ENCODE measurements at regions not wholly inside any gene's neighbourhood (a gene's known extent, or its start where the extent isn't known, plus 50 kb on each side); places are given as distances from the start of the nearest gene placed in this dataset.

- Histone ChIP-seq H3K27ac (ENCODE audit: low read depth, low read length, poor library complexity, severe bottlenecking) (no peak overlapping the region), H3K36me3 (ENCODE audit: insufficient read depth, low read length, poor library complexity, severe bottlenecking) (no peaks in the 10 kb centered on the region), H3K4me1 (ENCODE audit: insufficient read depth, low read length, poor library complexity, severe bottlenecking) (peaks cover 5% of the 10 kb centered on the region), H3K9me3 (ENCODE audit: low read depth, low read length, poor library complexity, severe bottlenecking) (no peaks in the 10 kb centered on the region), H3K4me3 (ENCODE audit: low read depth, low read length, poor library complexity, severe bottlenecking) (no peak overlapping the region), H3K27me3 (replicated peaks; ENCODE audit: insufficient read depth, low read depth, low read length, poor library complexity) (no peaks in the 10 kb centered on the region)
- ChIA-PET POLR2A (ENCODE audit: low non-redundant PET) (no interaction called here), CTCF (no interaction called here)
- no peak for DNase-seq (ENCODE audit: low spot score)
- TF ChIP-seq EZH2 (IDR thresholded peaks at IDR 0.05; ENCODE audit: borderline replicate concordance, low read depth, low read length, poor library complexity, severe bottlenecking) (no peak), CTCF (conservative IDR thresholded peaks at IDR 0.05; ENCODE audit: low read depth, low read length) (no peak)
- no TSS peak for BruUV-seq (replicated peaks)
- intact Hi-C loops (cut with micrococcal nuclease; ENCODE audit: unreplicated experiment): loop anchor here (10.0 kb wide), 1 partner anchor 1140 kb away; the partner anchor contains the start of gene ASMTL
Observed at GRCh38 chrX:2594491-2594890, 93.7 kb upstream of the DHRSX start.

GRCh38 chrX:2592279-2592678 is 91.5 kb upstream of the DHRSX start:
- intact Hi-C loops (cut with micrococcal nuclease; ENCODE audit: unreplicated experiment): loop anchor here (10.0 kb wide), 1 partner anchor 1137 kb away; the partner anchor contains the start of gene ASMTL
- ChIA-PET CTCF (no interaction called here), POLR2A (ENCODE audit: low non-redundant PET) (no interaction called here)
- Histone ChIP-seq H3K36me3 (ENCODE audit: insufficient read depth, low read length, poor library complexity, severe bottlenecking) (no peaks in the 10 kb centered on the region), H3K4me1 (ENCODE audit: insufficient read depth, low read length, poor library complexity, severe bottlenecking) (peaks cover 5% of the 10 kb centered on the region), H3K27ac (ENCODE audit: low read depth, low read length, poor library complexity, severe bottlenecking) (no peak overlapping the region), H3K27me3 (replicated peaks; ENCODE audit: insufficient read depth, low read depth, low read length, poor library complexity) (no peaks in the 10 kb centered on the region), H3K9me3 (ENCODE audit: low read depth, low read length, poor library complexity, severe bottlenecking) (no peaks in the 10 kb centered on the region), H3K4me3 (ENCODE audit: low read depth, low read length, poor library complexity, severe bottlenecking) (no peak overlapping the region)
- TF ChIP-seq EZH2 (IDR thresholded peaks at IDR 0.05; ENCODE audit: borderline replicate concordance, low read depth, low read length, poor library complexity, severe bottlenecking) (no peak), CTCF (conservative IDR thresholded peaks at IDR 0.05; ENCODE audit: low read depth, low read length) (no peak)
- BruUV-seq (replicated peaks): no TSS peak
- no peak for DNase-seq (ENCODE audit: low spot score)

GRCh38 chrX:2589186-2590020 is 88.6 kb upstream of the DHRSX start:
- H3K27me3 ChIP-seq (replicated peaks; ENCODE audit: insufficient read depth, low read depth, low read length, poor library complexity): peaks cover 23% of the 10 kb centered on the region
- H3K4me3 ChIP-seq (ENCODE audit: low read depth, low read length, poor library complexity, severe bottlenecking): no peak overlapping the region
- intact Hi-C loops (cut with micrococcal nuclease; ENCODE audit: unreplicated experiment): loop anchor here (10.0 kb wide), 1 partner anchor 1135 kb away; the partner anchor contains the start of gene ASMTL
- POLR2A ChIA-PET (ENCODE audit: low non-redundant PET): no interaction called here
- no peaks in the 10 kb centered on the region for H3K36me3 ChIP-seq (ENCODE audit: insufficient read depth, low read length, poor library complexity, severe bottlenecking)
- no peak for DNase-seq (ENCODE audit: low spot score)
- H3K27ac ChIP-seq (ENCODE audit: low read depth, low read length, poor library complexity, severe bottlenecking): no peak overlapping the region
- no peak for TF ChIP-seq EZH2 (IDR thresholded peaks at IDR 0.05; ENCODE audit: borderline replicate concordance, low read depth, low read length, poor library complexity, severe bottlenecking)
- TF ChIP-seq CTCF (conservative IDR thresholded peaks at IDR 0.05; ENCODE audit: low read depth, low read length): no peak
- H3K4me1 ChIP-seq (ENCODE audit: insufficient read depth, low read length, poor library complexity, severe bottlenecking): peaks cover 3% of the 10 kb centered on the region
- no peaks in the 10 kb centered on the region for H3K9me3 ChIP-seq (ENCODE audit: low read depth, low read length, poor library complexity, severe bottlenecking)
- CTCF ChIA-PET: no interaction called here
- BruUV-seq (replicated peaks): no TSS peak

Data from A673 (cell line).